ENCODE measurements at regions not wholly inside any gene's neighbourhood (a gene's known extent, or its start where the extent isn't known, plus 50 kb on each side); places are given as distances from the start of the nearest gene placed in this dataset.

DNA sequence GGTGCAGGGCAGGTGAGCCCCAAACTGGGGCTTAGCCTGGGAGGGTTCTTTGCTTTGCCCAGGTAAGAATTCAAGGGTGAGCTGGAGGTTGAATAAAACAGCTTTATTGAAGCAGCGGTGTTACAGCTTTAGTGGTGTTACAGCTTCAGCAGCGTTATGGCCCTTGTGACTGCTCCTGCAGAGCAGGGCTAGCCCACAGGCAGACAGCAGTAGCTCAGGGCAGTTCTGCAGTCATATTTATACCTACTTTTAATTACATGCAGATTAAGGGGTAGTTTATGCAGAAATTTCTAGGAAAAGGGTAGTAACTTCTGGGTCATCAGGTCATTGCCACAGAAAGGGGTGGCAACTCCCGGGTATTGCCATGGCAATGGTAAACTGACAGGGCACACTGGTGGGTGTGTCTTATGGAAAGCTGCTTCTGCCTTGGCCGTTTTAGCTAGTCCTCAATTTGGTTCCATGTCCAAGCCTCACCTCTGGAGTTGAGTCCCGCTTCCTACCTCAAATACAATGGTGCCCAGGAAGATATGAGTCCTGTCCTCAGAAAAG is 78.2 kb downstream of the THNSL2 start:
- TF ChIP-seq POLR2A (IDR thresholded peaks at IDR 0.05), result no peak
- TF ChIP-seq, protein P1, sequence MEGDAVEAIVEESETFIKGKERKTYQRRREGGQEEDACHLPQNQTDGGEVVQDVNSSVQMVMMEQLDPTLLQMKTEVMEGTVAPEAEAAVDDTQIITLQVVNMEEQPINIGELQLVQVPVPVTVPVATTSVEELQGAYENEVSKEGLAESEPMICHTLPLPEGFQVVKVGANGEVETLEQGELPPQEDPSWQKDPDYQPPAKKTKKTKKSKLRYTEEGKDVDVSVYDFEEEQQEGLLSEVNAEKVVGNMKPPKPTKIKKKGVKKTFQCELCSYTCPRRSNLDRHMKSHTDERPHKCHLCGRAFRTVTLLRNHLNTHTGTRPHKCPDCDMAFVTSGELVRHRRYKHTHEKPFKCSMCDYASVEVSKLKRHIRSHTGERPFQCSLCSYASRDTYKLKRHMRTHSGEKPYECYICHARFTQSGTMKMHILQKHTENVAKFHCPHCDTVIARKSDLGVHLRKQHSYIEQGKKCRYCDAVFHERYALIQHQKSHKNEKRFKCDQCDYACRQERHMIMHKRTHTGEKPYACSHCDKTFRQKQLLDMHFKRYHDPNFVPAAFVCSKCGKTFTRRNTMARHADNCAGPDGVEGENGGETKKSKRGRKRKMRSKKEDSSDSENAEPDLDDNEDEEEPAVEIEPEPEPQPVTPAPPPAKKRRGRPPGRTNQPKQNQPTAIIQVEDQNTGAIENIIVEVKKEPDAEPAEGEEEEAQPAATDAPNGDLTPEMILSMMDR (IDR thresholded peaks at IDR 0.05), result no peak
- TF ChIP-seq EP300 (IDR thresholded peaks at IDR 0.05), result no peak
- no peak for TF ChIP-seq POLR2AphosphoS5 (IDR thresholded peaks at IDR 0.05)

Measured in sigmoid colon (tissue), 4 donors.